ENCODE measurements at regions not wholly inside any gene's neighbourhood (a gene's known extent, or its start where the extent isn't known, plus 50 kb on each side); places are given as distances from the start of the nearest gene placed in this dataset.
"Not testable (repeated sequence)": the region's sequence is repeated elsewhere in the genome, so short reads cannot be mapped to it uniquely, and the experiment has no call there.

DNA sequence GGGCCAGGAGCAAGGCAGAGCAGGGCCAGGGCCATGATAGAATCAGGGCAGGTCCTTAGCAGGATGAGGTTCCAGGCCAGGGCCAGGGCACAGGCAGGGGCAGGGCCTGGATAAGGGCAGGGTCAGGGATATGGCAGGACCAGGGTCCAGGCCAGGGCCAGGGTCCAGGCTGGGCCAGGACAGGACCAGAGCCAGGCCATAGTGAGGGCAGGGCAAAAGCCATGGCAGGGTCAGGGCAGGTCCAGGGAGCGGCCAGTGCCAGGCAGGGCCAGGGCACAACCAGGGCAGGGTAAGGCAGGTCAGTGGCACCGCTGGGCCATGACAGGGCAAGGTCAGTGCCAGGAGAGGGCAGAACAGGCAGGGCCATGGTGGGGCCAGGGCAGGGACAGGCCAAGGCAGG lies 152.2 kb downstream of the LIPI start:
- no peak for DNase-seq (ENCODE audit: low read depth, low spot score)
- no peak overlapping the region for H3K4me3 ChIP-seq (ENCODE audit: low read length)

DNA sequence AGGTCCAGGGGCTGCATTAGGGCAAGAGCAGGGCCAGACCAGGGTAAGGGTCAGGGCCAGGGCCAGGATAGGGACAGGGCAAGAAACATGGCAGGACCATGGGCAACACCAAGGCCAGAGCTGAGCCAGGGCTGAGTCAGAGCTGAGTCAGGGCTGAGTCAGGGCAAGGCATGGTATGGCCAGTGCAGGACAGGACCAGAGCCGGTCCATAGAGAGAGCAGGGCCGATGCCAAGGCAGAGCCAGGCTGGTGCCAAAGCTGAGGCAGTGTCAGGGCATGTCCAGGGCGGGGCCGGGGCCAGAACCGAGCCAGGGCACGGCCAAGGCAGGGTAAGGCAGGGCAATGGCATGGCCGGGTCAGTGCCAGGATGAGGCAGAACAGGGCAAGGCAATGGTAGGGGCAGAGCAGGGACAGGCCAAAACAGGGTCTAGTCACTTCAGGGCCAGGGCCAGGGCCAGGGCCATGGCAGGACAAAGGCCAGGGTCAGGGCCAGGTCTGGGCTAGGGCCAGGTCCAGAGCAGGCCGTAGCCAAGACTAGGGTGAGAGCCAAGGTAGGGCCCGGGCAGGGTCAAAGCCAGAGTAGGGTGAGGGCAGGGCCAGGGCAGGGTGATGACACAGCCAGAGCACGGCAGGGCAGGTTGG lies 152.8 kb downstream of the LIPI start:
- not testable (repeated sequence) for H3K4me3 ChIP-seq (ENCODE audit: low read length); DNase-seq (ENCODE audit: low read depth, low spot score)

DNA sequence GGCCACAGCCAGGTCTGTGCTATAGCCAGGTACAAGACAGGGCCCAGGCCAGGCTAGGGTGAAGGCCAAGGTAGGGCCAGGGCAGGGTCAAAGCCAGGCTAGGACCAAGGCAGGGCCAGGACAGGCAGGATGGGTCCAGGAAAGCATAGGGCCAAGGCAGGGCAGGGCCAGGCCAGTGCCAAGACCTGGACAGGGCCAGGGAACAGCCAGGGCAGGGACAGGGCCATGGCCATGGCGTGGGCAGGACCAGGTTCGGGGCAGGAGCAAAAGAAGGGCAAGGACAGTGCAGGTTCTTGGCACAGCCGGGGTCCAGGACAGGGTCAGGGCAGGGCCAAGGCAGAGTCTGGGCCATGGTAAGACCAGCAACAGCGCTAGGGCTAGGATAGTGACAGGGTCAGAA lies 153.4 kb downstream of the LIPI start:
- no peak for DNase-seq (ENCODE audit: low read depth, low spot score)
- no peak overlapping the region for H3K4me3 ChIP-seq (ENCODE audit: low read length)

DNA sequence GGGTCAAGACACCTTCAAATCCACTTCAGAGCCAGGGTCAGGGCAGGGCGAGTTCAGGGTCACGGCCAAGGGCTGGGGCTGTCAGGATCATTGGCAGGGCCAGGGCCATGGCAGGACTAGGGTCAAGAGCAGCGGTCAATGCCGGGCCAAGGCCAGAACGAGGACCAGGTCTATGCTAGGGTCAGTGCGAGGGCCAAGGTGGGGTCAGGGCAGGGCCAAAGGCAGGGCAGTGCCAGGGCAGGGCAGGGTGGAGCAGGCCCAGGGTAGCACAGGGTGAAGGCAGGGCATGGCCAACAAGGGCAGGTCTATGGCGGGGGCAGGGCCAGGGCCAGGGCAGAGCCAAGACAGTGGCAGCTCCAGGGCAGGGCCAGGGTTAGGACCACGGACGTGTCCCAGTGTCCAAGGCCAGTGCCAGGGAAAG lies 154.0 kb downstream of the LIPI start:
- H3K4me3 ChIP-seq (ENCODE audit: low read length), result no peak overlapping the region
- DNase-seq (ENCODE audit: low read depth, low spot score), result no peak

DNA sequence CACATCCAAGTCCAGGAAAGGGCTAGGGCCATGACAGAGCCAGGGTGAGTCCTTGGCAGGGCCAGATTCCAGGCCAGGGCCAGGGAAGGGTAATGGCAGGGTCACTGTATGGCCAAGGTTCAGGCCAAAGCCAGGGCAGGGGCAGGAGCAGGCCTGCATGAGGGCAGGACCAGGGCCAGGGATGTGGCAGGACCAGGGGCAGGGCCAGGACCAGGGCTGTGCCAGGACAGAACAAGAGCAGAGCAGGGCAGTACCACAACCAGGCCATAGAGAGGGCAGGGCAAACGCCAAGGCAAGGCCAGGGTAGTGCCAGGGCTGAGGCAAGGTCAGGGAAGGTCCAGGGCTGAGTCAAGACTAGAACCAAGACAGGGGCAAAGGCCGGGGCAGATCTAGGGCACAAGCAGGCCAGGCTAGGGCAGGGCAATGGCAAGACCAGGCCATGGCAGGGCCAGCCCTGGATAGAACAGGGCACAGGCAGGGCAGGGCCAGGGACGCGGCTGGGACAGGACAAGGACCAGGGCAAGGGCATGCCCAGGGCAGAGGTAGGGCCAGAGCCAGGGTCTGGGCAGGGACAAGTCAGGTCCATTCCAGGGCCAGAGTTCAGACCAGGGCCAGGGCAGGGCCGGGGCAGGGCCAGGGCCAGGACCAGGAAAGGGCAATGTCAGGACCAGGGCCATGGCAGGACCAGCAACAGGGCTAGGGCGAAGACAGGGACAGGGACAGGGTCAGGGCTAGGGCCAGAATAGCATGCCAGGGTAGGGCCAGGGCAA lies 154.8 kb downstream of the LIPI start:
- not testable (repeated sequence) for H3K4me3 ChIP-seq (ENCODE audit: low read length); DNase-seq (ENCODE audit: low read depth, low spot score)

DNA sequence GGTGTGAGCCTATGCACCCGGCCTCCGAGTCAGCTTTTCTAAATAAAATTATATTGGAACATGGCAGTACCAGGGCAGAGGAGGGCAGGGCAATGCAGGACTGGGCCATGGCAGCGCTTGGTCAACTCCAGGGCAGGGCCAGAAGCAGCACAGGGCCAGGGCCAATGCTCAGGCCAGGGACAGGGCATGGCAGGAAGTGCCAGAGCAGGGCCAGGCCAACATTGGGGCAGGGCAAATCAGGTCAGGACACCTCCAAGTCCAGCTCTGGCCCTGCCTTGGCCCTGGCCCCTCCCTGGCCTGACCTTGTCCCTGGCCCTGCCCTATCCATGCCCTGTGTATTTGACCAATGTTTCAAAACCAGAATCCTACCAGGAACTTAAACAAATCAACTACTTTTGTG lies 156.1 kb downstream of the LIPI start:
- no peak overlapping the region for H3K4me3 ChIP-seq (ENCODE audit: low read length)
- DNase-seq (ENCODE audit: low read depth, low spot score), result no peak

DNA sequence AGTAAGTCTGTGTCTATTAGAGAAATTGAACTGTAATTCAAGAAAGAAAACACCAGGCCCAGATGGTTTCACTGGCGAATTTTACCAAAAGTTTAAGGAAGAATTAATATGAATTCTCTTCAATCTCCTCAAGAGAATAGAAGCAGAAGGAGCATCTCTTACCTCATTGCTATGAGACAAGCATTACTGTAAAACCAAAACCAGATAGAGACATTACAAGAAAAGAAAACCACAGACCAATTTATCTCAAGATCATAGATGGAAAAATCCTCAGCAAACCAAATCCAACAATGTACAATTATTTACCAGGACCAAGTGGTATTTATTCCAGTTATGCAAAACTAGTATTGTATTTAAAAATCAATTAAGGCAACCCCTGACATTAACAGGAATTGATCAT lies 160.6 kb downstream of the LIPI start:
- DNase-seq (ENCODE audit: low read depth, low spot score), result no peak
- H3K4me3 ChIP-seq (ENCODE audit: low read length), result no peak overlapping the region

DNA sequence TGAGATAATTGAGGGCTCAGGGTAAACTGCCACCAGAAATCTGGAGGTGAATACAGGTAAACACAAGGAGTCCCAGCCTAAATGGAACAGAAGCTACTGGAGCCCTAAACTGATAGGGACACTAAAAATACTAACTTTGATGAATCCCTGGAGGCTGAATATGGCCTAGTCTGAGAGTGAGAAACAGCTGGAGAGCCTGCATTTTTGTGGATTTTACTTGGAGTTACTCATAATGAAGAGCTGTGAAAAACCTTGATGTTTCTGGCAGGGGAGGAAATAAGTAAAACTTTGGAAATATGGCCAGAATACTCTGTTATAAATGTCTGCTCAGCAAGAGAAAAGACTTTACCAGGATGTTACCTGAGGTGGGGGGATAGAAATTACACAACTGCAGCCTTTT lies 164.4 kb downstream of the LIPI start:
- no peak for DNase-seq (ENCODE audit: low read depth, low spot score)
- H3K4me3 ChIP-seq (ENCODE audit: low read length), result no peak overlapping the region

DNA sequence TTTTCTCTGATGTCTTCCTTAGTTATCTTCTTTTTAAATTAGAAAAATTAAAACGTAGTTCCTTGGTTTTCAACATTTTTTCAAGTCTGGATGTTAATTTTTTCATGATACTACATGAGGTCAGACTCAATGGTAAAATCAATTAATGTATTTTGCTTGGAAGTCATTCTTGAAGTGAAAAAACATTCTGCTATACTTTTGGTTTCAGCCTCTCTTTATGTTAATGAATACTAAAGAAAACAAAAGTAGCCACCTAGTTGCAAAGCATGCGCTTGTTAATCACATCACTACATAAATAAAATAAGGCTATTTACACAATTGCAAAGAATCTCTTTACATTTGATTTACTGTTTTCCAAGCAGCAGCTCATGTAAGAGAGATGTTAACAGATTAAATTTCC lies 170.4 kb downstream of the LIPI start:
- no peak overlapping the region for H3K4me3 ChIP-seq (ENCODE audit: low read length)
- DNase-seq (ENCODE audit: low read depth, low spot score), result no peak

DNA sequence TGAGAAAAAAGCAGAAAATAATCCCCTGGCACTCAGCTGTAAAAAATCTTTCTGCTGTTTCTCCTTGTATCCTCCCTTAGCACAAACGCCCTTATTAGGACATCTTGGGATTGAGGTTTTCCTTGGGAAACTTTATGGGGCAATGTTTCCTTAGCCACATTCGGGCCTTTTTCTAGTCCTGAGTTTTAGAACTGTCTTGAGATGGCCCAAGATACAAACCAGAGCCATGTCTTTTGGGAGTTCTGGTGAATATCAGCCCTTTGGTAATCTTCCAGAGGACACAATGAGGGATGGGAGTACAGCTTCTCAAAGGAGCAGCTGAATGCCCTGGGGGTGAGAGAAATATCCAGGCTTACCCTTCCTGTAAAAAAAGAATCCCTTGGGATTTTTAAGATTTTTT lies 182.1 kb downstream of the LIPI start:
- H3K4me3 ChIP-seq (ENCODE audit: low read length), result peak overlapping the region; percentile 67; the same call in 1 of the 2 replicates
- DNase-seq (ENCODE audit: low read depth, low spot score), result not testable (repeated sequence)

DNA sequence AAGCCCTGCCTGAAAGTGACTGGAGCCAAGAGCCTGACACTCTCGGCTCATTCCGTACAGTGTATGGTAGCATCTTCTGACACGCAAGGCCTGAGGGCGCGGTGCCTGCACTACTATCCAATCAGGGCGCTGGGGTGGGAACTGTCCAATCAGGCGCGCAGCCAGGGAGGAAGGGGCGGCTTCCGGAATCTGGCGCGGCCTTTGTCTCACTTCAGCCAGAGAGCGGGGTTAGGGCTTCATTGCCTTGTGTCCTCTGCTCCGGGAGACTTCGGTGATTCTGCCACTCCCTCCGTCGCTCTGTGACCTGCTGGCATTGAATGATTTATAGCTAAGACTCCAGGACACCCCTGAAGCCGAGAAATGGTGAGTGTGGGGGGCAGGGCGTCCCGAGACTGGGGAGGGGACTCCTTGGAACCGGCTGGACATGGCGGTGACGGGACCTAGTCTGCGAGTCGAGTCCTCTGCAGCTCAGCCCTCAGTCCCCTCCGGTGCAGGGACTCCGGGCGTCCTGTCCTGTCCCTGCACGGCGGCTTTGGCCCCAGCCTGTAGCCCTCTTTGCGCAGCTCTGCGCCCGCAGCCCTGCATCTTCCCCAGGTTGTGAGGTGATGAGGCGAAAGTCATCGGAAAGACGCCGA lies 183.4 kb downstream of the LIPI start:
- peak overlapping the region; percentile 67 for H3K4me3 ChIP-seq (ENCODE audit: low read length)
- DNase-seq (ENCODE audit: low read depth, low spot score), result peak; percentile 93

DNA sequence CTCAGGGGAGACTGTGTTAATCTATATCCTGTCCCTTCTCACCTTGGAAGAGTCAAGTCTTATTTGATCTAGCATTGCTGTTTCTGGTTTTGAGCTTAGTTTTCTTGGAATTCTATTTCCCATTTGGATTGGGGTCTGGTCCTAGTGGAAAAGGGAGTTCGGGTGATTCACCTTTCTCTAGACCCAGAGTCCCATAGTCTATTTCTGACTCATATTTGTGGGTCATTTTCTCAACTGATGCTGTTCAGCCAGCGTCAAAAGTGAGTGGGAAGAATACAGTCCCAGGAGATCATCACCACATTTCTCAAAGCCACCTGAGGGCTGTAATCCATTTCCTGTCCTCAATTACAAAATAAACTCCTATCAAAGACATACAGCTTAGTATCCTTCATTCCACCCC lies 190.6 kb downstream of the LIPI start:
- DNase-seq (ENCODE audit: low read depth, low spot score); H3K4me3 ChIP-seq (ENCODE audit: low read length): not testable (repeated sequence)

DNA sequence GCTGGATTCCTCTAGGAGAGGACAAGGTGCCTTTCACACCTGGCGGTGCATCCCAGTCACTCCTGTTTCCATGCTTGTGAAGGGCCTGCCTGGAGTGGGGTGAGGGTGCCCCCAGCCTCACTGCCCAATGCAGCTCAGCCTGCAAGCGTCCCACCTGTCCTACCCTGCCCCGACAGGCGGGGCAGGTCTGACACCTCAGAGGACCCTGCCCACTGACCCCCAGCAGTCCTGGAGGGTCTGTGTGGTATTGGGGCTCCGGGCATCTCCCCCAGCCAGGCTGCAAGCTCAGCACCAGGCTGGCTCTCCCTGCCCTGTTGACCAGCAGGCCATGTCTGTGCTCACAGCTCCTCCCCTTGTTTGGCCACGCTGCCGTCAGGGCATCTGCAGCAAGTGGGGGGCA lies 194.9 kb downstream of the LIPI start:
- not testable (repeated sequence) for H3K4me3 ChIP-seq (ENCODE audit: low read length); DNase-seq (ENCODE audit: low read depth, low spot score)

DNA sequence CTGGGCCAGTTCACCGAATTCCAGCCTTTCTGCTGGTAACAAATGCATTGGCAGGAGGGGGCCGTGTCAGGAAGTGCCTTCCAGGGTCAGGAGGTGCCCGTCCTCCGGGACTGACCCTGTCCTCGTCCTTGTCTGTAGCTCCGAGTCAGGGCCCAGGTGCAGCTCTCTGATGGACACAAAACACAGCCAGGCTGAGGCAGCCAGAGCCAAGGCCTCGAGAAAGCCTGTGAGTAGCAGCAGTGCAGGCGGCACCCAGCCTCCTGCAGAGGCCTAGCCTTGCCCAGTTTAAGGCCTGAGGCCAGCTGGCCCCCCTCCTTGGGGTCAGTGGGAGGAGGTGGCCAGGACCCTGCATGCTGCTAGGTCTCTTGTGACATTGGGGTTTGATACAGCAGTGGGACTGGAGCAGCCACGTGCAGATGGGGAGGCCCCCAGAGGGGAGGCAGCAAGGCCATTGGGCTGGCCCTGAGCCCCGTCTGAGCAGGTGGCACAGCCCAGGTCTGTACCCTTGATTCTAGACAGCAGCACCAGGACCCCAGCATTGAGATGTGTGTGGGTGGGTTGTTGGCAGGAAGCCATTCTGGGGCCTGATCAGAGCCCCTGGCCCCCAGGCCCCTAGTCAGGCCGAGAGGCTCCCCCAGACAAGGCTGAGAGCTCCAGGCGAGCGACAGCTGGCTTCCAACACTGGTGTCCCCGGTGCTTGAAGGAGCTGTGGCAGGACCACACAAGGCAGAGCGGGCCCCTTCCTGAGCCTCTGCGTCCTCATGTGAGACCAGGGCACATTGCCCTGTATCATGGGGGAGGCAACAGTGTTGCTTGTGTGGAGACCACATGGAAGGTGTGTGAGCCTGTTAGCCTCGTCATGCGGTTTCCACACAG lies 196.9 kb downstream of the LIPI start:
- DNase-seq (ENCODE audit: low read depth, low spot score); H3K4me3 ChIP-seq (ENCODE audit: low read length): not testable (repeated sequence)

DNA sequence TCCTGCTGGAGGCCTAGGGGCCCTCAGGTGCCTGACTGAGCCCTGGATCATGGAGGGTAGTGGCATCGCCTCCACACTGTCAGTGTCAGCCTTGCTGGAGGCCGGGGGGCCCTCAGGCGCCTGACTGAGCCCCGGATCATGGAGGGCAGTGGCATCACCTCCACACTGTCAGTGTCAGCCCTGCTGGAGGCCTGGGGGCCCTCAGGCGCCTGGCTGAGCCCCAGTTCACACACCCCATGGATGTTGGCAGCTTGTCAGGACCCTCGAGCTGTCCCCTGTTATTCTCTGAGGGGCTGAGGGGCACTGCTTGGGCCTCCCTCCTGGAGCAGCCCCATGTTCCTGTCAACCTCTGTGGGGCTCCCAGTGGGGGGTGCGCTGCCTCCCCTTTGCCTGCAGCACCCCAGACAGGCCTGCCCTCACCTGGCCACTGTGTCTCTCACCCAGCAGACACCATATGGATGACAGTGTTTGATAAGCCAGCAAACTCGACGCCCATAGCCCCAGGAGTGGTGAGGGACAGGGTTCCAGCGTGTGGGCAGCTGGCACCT lies 197.6 kb downstream of the LIPI start:
- no peak overlapping the region for H3K4me3 ChIP-seq (ENCODE audit: low read length)
- DNase-seq (ENCODE audit: low read depth, low spot score), result no peak

DNA sequence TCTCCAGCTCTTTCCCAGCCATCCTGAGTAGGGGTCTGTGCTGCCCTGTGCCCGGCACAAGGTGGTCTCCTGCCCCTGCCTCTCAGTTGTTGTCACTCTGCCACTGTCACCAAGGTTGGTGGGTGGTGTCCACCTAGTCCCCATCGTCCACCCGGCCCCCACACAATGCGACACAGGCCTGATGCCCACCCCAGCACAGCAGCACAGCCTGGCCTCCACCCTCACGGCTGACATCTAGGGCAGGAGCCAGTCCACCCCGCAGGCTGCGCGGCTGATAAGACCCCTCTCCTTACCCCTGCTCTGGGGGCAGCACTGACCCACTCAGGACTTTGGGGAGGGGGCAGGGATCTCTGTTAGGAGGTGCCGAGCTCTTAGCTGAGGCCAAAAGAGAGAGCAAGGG lies 198.3 kb downstream of the LIPI start:
- DNase-seq (ENCODE audit: low read depth, low spot score), result no peak
- no peak overlapping the region for H3K4me3 ChIP-seq (ENCODE audit: low read length)

DNA sequence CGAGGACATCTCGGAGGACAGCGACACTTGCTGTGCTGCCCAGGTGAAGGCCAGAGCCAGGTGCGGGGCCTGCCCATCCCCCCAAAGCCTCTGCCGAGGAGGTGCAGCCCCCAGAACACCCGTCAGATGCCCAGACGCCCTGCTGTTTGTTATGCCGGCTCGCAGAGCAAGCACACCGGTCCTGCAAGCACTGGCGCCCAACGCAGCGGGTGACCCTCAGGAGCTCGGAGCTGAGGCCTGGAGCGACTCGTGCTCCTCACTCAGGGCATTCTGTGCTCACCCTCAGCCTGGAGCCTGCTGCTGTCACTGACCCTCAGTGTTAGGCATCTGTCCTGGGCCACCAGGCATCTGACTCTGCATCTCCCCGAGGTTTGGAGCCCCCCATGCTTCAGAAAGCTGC lies 199.0 kb downstream of the LIPI start:
- not testable (repeated sequence) for H3K4me3 ChIP-seq (ENCODE audit: low read length); DNase-seq (ENCODE audit: low read depth, low spot score)

DNA sequence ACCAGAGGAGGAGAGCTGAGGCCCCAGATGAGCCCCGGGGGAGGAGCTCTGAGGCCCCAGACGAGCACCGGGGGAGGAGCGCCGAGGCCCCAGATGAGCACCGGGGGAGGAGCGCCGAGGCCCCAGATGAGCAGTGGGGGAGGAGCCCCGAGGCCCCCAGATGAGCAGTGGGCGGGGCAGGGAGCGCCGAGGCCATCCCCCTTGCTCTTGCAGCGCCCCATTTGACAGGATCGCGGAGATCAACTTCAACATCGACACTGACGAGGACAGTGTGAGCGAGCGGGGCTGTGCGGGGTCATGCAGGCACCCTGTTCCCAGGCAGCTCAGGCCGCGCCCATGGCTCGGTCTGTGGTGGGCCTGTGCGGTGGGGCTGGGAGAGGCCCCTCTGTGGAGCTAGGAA lies 199.6 kb downstream of the LIPI start:
- H3K4me3 ChIP-seq (ENCODE audit: low read length); DNase-seq (ENCODE audit: low read depth, low spot score): not testable (repeated sequence)

DNA sequence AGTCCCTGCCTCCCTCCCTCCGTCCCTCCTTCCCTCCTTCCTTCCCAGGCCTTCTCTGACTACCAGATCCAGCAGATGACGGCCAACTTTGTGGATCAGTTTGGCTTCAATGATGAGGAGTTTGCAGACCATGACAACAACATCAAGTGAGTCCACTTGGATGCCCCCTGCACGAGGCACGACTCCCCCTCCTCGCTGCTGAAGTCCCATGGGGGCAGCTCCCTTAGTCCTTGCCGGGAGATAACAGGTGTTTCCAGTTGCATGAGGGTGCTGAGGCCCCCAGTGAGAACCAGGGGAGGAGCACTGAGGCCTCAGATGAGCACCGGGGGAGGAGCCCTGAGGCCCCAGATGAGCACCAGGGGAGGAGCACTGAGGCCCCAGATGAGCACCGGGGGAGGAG lies 200.0 kb downstream of the LIPI start:
- H3K4me3 ChIP-seq (ENCODE audit: low read length), result no peak overlapping the region
- no peak for DNase-seq (ENCODE audit: low read depth, low spot score)
